ENCODE measurements at regions not wholly inside any gene's neighbourhood (a gene's known extent, or its start where the extent isn't known, plus 50 kb on each side); places are given as distances from the start of the nearest gene placed in this dataset.
A peak's percentile ranks its signal among the peaks of the same experiment; 100 is the strongest.

GRCh38 chr11:13135385-13136271, 126.5 kb downstream of the RASSF10 start:
- no peak for DNase-seq (ENCODE audit: low spot score)
- no peaks in the 10 kb centered on the region; the same call in 1 of the 2 replicates for H3K27me3 Mint-ChIP-seq (ENCODE audit: low read depth)
- ChIA-PET CTCF (interaction anchor here (1.1 to 4.7 kb wide), 5 partner anchors 10 to 805 kb away, joined by 3 to 24 read pairs (median 6); no protein-coding TSS in a partner anchor), POLR2A (no interaction called here)
- ATAC-seq, result peak; percentile 79
- no peak overlapping the region for H3K4me3 Mint-ChIP-seq
- H3K4me1 Mint-ChIP-seq, result peaks cover 22% of the 10 kb centered on the region
- H3K27ac Mint-ChIP-seq, result no peak overlapping the region; the same call in 1 of the 2 replicates
- no peaks in the 10 kb centered on the region for H3K36me3 Mint-ChIP-seq
- no peak for TF ChIP-seq RORB (CRISPR knock-in tag; IDR thresholded peaks at IDR 0.05)
- TF ChIP-seq ZNF423 (CRISPR knock-in tag; IDR thresholded peaks at IDR 0.05), result no peak
- TF ChIP-seq ZNF281 (CRISPR knock-in tag; IDR thresholded peaks at IDR 0.05), result no peak
- TF ChIP-seq E2F5 (CRISPR knock-in tag; IDR thresholded peaks at IDR 0.05), result no peak
- no peak for TF ChIP-seq CTCF (IDR thresholded peaks at IDR 0.05)
- TF ChIP-seq ESRRA (CRISPR knock-in tag; IDR thresholded peaks at IDR 0.05; ENCODE audit: borderline replicate concordance), result no peak
- H3K9me3 Mint-ChIP-seq, result peaks cover 9% of the 10 kb centered on the region; the same call in 1 of the 2 replicates

GRCh38 chr11:13136272-13136596, 127.1 kb downstream of the RASSF10 start:
- DNase-seq (ENCODE audit: low spot score), result no peak
- Mint-ChIP-seq H3K9me3 (peaks cover 9% of the 10 kb centered on the region; the same call in 1 of the 2 replicates), H3K4me3 (no peak overlapping the region), H3K36me3 (no peaks in the 10 kb centered on the region), H3K27ac (no peak overlapping the region; the same call in 1 of the 2 replicates), H3K27me3 (ENCODE audit: low read depth) (no peaks in the 10 kb centered on the region; the same call in 1 of the 2 replicates), H3K4me1 (peaks cover 22% of the 10 kb centered on the region)
- no peak for ATAC-seq
- TF ChIP-seq ZNF396 (CRISPR knock-in tag; IDR thresholded peaks at IDR 0.05; ENCODE audit: borderline replicate concordance) (no peak), GRHL2 (CRISPR knock-in tag; IDR thresholded peaks at IDR 0.05; ENCODE audit: insufficient replicate concordance, severe bottlenecking) (no peak), TCF7 (CRISPR knock-in tag; IDR thresholded peaks at IDR 0.05; ENCODE audit: low read depth) (no peak), MYBL2 (CRISPR knock-in tag; IDR thresholded peaks at IDR 0.05) (no peak), OVOL2 (CRISPR knock-in tag; IDR thresholded peaks at IDR 0.05; ENCODE audit: borderline replicate concordance) (no peak), KAT7 (CRISPR knock-in tag; IDR thresholded peaks at IDR 0.05; ENCODE audit: borderline replicate concordance) (no peak), AFF4 (CRISPR knock-in tag; IDR thresholded peaks at IDR 0.05; ENCODE audit: borderline replicate concordance) (no peak), RORB (CRISPR knock-in tag; IDR thresholded peaks at IDR 0.05) (no peak), ZNF423 (CRISPR knock-in tag; IDR thresholded peaks at IDR 0.05) (no peak)
- TF ChIP-seq, protein P1, sequence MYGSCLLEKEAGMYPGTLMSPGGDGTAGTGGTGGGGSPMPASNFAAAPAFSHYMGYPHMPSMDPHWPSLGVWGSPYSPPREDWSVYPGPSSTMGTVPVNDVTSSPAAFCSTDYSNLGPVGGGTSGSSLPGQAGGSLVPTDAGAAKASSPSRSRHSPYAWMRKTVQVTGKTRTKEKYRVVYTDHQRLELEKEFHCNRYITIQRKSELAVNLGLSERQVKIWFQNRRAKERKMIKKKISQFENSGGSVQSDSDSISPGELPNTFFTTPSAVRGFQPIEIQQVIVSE (CRISPR knock-in tag; IDR thresholded peaks at IDR 0.05; ENCODE audit: borderline replicate concordance), result no peak
- TF ChIP-seq, protein P2, sequence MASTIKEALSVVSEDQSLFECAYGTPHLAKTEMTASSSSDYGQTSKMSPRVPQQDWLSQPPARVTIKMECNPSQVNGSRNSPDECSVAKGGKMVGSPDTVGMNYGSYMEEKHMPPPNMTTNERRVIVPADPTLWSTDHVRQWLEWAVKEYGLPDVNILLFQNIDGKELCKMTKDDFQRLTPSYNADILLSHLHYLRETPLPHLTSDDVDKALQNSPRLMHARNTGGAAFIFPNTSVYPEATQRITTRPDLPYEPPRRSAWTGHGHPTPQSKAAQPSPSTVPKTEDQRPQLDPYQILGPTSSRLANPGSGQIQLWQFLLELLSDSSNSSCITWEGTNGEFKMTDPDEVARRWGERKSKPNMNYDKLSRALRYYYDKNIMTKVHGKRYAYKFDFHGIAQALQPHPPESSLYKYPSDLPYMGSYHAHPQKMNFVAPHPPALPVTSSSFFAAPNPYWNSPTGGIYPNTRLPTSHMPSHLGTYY (CRISPR knock-in tag; IDR thresholded peaks at IDR 0.05), result no peak
- TF ChIP-seq, protein P3, sequence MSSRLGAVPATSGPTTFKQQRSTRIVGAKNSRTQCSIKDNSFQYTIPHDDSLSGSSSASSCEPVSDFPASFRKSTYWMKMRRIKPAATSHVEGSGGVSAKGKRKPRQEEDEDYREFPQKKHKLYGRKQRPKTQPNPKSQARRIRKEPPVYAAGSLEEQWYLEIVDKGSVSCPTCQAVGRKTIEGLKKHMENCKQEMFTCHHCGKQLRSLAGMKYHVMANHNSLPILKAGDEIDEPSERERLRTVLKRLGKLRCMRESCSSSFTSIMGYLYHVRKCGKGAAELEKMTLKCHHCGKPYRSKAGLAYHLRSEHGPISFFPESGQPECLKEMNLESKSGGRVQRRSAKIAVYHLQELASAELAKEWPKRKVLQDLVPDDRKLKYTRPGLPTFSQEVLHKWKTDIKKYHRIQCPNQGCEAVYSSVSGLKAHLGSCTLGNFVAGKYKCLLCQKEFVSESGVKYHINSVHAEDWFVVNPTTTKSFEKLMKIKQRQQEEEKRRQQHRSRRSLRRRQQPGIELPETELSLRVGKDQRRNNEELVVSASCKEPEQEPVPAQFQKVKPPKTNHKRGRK (CRISPR knock-in tag; IDR thresholded peaks at IDR 0.05; ENCODE audit: borderline replicate concordance), result no peak
- CTCF ChIA-PET, result interaction anchor here (1.5 to 4.7 kb wide), 3 partner anchors 9 to 805 kb away, joined by 4 to 24 read pairs (median 6); no protein-coding TSS in a partner anchor
- POLR2A ChIA-PET, result no interaction called here
